Stimulated activated CD8-positive, alpha-beta memory T cell treated with anti-CD3 and anti-CD28 coated beads, Interleukin-12 subunit alpha, Interleukin-12 subunit beta, amount 100 ng/mL, for 1 hour (primary cell): ENCODE measurements at regions not wholly inside any gene's neighbourhood (a gene's known extent, or its start where the extent isn't known, plus 50 kb on each side); places are given as distances from the start of the nearest gene placed in this dataset.

ENCODE experiments used
- DNase-seq: peaks from one replicate; pipeline ENCODE4 v3.0.0-alpha.2; 2020; ENCODE audit warnings: low read depth

- no peak for DNase-seq
Observed at GRCh38 chr5:167232675-167233311, 1058.7 kb upstream of the WWC1 start.

GRCh38 chr5:167233507-167234220 lies 1057.8 kb upstream of the WWC1 start:
- no peak for DNase-seq

- DNase-seq = no peak
Observed at GRCh38 chr5:167241436-167242067, 1049.9 kb upstream of the WWC1 start.

DNA sequence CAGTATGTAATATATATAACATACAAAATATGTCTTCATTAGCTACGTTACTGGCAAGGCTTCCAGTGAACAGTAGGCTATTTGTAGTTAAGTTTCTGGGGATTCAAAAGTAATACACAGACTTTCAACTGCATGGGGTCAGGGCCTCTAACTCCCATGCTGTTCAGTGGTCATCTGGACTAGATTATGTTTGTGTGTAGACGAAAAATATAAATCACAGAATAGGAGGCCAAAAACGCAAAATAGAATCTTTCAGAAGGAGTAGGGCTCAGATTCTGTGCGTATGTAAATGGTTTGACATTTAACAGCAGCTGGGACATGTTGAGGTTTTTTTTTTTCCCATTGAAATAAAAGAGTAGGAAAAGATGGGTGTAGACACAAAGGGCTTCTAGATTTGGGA lies 1048.7 kb upstream of the WWC1 start:
- no peak for DNase-seq

DNA sequence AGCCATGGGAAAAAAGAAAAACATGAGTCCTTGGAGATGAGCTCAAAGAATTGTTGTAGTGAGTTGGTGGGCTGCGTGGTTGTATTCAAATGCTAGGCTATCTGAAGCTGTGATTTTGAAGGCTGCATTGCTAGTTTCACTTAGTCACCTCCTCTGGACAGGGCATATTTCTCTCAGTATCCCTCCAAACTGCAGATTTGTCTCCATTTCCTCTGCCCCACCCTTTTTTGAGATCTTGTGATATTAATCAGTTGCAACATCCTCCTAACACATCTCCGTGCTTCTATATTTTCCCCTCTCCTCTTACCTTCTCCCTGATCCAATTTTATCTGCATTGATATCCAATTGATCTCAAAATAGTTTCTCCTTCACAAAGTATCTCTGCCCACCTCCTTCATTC lies 1048.0 kb upstream of the WWC1 start:
- DNase-seq = no peak

DNA sequence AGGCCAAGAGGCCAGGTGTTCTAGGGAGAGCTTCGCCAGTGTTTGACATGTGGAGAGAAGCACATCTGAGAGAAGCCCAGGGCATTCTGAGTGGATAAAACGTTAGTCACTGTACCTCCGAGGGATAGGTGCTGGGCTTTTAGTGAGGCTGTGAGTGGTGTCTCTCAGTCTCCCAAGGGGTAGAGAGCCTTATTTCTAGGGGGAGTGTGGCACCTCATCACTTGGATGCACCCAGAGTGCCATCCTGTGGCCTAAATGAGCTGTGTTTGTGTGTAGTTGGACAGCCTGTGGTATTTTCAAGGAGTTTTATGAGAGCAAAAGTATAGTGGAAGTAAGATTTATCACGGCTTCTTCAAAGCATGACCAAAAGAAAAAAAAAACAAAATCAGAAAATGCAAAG lies 1046.9 kb upstream of the WWC1 start:
- DNase-seq = no peak

GRCh38 chr5:167245868-167246267 lies 1045.6 kb upstream of the WWC1 start:
- no peak for DNase-seq

- DNase-seq = no peak
Observed at GRCh38 chr5:167247816-167248215, 1043.6 kb upstream of the WWC1 start.

- DNase-seq = no peak
Observed at GRCh38 chr5:167248257-167248656, 1043.2 kb upstream of the WWC1 start.

DNA sequence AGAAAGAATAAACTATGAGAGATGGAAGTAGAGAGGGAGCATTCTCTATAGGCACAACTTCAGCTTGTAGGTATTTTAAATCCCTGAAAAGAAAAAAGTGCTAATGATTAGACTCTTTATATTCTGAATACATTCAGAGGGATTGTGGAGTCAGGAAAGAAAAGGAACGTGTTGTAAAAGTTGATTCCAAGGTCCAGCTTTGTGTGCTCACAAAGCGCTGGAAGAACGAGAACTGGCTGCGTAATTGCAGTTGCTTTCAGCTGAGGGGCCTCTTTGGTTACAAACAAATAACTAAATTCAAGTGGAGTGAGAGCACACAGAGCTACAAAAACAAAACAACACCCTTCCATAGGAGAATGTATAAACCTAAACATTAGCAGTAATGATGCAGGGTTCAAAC lies 1040.4 kb upstream of the WWC1 start:
- no peak for DNase-seq

DNA sequence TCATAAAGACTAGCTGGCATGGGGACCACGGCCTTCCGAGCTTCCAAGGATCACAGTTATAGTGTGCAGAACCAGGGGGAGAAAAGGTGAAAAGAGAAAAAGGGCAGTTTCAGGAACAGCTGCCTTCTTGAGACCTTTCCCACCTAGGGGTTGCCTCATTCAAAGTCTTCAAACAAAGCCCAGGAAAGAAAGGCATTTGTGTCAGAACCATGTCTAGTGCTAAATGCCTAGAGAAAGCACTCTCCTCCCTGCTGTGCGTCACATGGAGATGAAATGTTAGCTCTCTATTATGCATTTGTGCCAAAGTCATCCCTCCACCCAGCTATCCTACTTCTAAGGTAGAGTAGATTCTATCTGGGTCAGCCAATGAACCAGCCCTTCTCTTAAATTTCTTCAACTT lies 1037.3 kb upstream of the WWC1 start:
- no peak for DNase-seq

- no peak for DNase-seq
Observed at GRCh38 chr5:167255926-167256325, 1035.5 kb upstream of the WWC1 start.

GRCh38 chr5:167259806-167260205 lies 1031.6 kb upstream of the WWC1 start:
- no peak for DNase-seq

DNA sequence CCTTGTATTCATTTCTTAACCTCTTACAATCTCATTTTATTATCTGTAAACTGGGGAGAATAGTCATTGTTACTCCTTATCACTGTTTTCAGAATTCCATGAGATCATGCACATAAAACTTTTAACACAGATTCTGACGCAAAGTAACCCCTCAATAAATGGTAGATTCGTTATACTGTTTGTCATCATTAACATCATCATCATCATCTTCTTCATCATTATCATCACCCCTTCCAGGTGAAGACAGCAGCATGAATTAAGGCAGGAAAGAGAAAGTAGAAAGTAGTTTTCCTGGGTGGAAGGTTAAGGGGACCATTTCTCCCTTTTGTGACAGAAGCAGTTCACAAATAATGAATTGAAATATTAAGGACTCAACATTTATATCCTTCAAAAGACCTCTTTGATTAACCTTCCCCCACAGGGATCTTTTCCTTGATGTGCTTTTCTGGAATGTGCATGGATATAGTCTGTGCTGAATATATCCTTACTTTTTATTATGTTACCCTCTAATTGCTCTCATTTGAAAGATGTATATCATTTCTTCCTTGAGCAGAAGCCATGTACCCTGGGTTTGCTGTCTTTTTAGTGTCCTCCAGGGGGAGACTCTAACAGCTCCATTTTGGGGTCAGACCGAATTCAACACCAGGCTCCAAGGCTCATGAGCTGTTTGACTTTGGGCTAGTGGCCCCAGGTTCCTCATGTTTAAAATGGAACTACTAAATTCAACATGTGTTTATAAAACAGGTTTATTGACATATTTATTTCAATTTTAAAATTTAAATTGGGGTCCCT lies 1029.9 kb upstream of the WWC1 start:
- DNase-seq = no peak

- no peak for DNase-seq
Observed at GRCh38 chr5:167263185-167263584, 1028.3 kb upstream of the WWC1 start.

- DNase-seq = no peak
Observed at GRCh38 chr5:167264348-167264747, 1027.1 kb upstream of the WWC1 start.

DNA sequence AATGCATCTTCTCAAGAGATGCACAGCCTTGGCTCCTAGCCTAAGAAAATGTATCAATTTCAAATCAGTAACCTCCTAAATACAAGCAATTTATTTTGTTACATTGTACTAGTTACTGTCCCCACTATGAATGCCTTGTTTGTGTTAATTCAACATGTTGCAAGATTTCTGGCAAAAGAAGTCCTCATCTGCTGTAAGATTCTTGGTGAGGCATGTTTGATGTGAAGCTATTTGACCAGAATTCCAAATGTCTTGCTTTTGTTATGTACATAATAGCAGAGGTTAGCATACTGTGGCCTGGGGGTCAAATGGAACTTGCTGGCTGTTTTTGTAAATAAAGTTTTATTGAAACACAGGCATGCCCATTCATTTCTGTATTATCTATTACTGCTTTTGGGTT lies 1023.1 kb upstream of the WWC1 start:
- DNase-seq = no peak

GRCh38 chr5:167269146-167269545 lies 1022.3 kb upstream of the WWC1 start:
- DNase-seq = no peak

- no peak for DNase-seq
Observed at GRCh38 chr5:167271081-167271480, 1020.4 kb upstream of the WWC1 start.

- no peak for DNase-seq
Observed at GRCh38 chr5:167271511-167271910, 1019.9 kb upstream of the WWC1 start.

GRCh38 chr5:167280111-167280510 lies 1011.3 kb upstream of the WWC1 start:
- no peak for DNase-seq

DNA sequence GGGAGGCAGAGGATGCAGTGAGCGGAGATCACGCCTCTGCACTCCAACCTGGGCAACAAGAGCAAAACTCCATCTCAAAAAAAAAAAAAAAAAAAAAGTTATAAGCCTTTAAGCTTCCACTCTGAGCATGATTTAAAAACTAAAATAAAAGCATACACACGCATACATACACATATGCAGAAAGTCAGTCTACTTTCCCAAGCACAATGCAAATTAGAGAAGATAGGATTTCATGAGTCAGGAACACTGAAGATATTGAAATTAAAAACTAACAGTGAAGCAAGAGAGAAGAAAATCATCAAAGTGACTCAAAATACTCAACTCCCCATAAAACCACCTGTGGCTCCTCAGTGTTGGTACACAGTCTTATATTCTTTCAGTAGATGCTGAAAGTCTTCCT lies 1009.5 kb upstream of the WWC1 start:
- no peak for DNase-seq

DNA sequence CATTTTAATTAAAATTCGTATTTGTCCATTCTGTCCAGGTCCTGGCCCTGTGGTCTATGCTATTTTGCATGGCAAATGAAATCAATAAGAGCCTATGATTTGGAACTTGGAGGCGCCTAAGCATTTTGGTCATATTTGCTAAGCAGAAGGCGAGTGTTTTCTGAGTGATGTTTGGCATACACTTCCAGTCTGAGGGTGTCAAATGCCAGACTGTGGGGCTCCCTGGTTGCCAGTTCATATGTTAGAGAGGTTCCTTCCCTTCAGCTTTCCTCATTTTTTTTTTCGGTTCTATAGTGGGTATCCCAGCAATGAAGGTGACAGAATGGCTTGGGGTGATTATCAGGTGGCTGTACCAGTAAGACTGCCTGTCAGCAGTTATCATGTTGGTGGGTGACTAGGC lies 1007.8 kb upstream of the WWC1 start:
- no peak for DNase-seq
